Activated T-cell treated with anti-CD3 and anti-CD28 coated beads, Interleukin-2, amount 50 U/mL, for 4 hours (primary cell): ENCODE measurements at regions not wholly inside any gene's neighbourhood (a gene's known extent, or its start where the extent isn't known, plus 50 kb on each side); places are given as distances from the start of the nearest gene placed in this dataset.
"Not testable (repeated sequence)": the region's sequence is repeated elsewhere in the genome, so short reads cannot be mapped to it uniquely, and the experiment has no call there.

Source experiments
- ATAC-seq, 2 donors: fragments of 200-7000 bp; cut with Tn5 transposase; one replicate each; pipeline ENCODE4 v1.10.0; 2021
- DNase-seq: peaks from one replicate; pipeline ENCODE4 v3.0.0-alpha.2; 2020
- H3K27me3 Mint-ChIP-seq: one replicate; pipeline ENCODE4 v1.8.0; 2021; ENCODE audit warnings: low read depth, mixed read lengths
- H3K36me3 Mint-ChIP-seq: one replicate; pipeline ENCODE4 v1.8.0; 2022; ENCODE audit warnings: mixed read lengths; ENCODE audit not compliant: insufficient read depth
- H3K4me1 Mint-ChIP-seq: one replicate; pipeline ENCODE4 v1.8.0; 2021; ENCODE audit warnings: low read depth, mixed read lengths
- H3K4me3 Mint-ChIP-seq: one replicate; pipeline ENCODE4 v1.8.0; 2021; ENCODE audit warnings: mild to moderate bottlenecking, moderate library complexity, mixed read lengths
- H3K9me3 Mint-ChIP-seq: one replicate; pipeline ENCODE4 v1.8.0; 2021; ENCODE audit warnings: mixed read lengths

GRCh38 chr5:90066920-90067319 is 342.6 kb downstream of the CETN3 start:
- Mint-ChIP-seq H3K4me3 (no peak overlapping the region), H3K9me3 (peaks cover 9% of the 10 kb centered on the region), H3K4me1 (no peaks in the 10 kb centered on the region), H3K36me3 (no peaks in the 10 kb centered on the region), H3K27me3 (no peaks in the 10 kb centered on the region)
- ATAC-seq (no peak), DNase-seq (no peak)

GRCh38 chr5:90056911-90057705 is 352.4 kb downstream of the CETN3 start:
- DNase-seq (no peak), ATAC-seq (no peak)
- no peak overlapping the region for H3K4me3 Mint-ChIP-seq
- no peaks in the 10 kb centered on the region for H3K4me1 Mint-ChIP-seq
- no peaks in the 10 kb centered on the region for H3K36me3 Mint-ChIP-seq
- no peaks in the 10 kb centered on the region for H3K27me3 Mint-ChIP-seq
- peaks cover 4% of the 10 kb centered on the region for H3K9me3 Mint-ChIP-seq

GRCh38 chr5:90055831-90056328 is 353.7 kb downstream of the CETN3 start:
- Mint-ChIP-seq H3K27me3 (no peaks in the 10 kb centered on the region), H3K36me3 (no peaks in the 10 kb centered on the region)
- ATAC-seq, result no peak

GRCh38 chr5:90054612-90055011 is 354.9 kb downstream of the CETN3 start:
- DNase-seq, result no peak
- Mint-ChIP-seq H3K9me3 (no peaks in the 10 kb centered on the region), H3K4me1 (no peaks in the 10 kb centered on the region), H3K36me3 (no peaks in the 10 kb centered on the region), H3K27me3 (no peaks in the 10 kb centered on the region), H3K4me3 (no peak overlapping the region)
- ATAC-seq, result no peak

More at GRCh38 chr5:90055831-90056328, 353.7 kb downstream of the CETN3 start:
- no peaks in the 10 kb centered on the region for H3K9me3 Mint-ChIP-seq
- H3K4me3 Mint-ChIP-seq, result no peak overlapping the region
- DNase-seq, result no peak
- H3K4me1 Mint-ChIP-seq, result no peaks in the 10 kb centered on the region

- Mint-ChIP-seq H3K36me3 (no peaks in the 10 kb centered on the region), H3K9me3 (peaks cover 4% of the 10 kb centered on the region), H3K27me3 (no peaks in the 10 kb centered on the region), H3K4me3 (no peak overlapping the region), H3K4me1 (no peaks in the 10 kb centered on the region)
- ATAC-seq, result no peak
- no peak for DNase-seq
These were observed 357.8 kb downstream of the CETN3 start for GRCh38 chr5:90051756-90052155.

- Mint-ChIP-seq H3K27me3 (no peaks in the 10 kb centered on the region), H3K36me3 (no peaks in the 10 kb centered on the region), H3K4me1 (no peaks in the 10 kb centered on the region), H3K9me3 (peaks cover 4% of the 10 kb centered on the region), H3K4me3 (no peak overlapping the region)
- ATAC-seq (no peak), DNase-seq (no peak)
These were observed 359.5 kb downstream of the CETN3 start for GRCh38 chr5:90050103-90050502.

GRCh38 chr5:90047113-90047512 is 362.4 kb downstream of the CETN3 start:
- Mint-ChIP-seq H3K9me3 (peaks cover 11% of the 10 kb centered on the region), H3K4me3 (no peak overlapping the region), H3K4me1 (no peaks in the 10 kb centered on the region), H3K36me3 (no peaks in the 10 kb centered on the region), H3K27me3 (no peaks in the 10 kb centered on the region)
- no peak for ATAC-seq
- DNase-seq, result no peak

GRCh38 chr5:90040082-90040481 is 369.5 kb downstream of the CETN3 start:
- peaks cover 23% of the 10 kb centered on the region for H3K9me3 Mint-ChIP-seq
- not testable (repeated sequence) for H3K27me3 Mint-ChIP-seq, H3K4me3 Mint-ChIP-seq, H3K4me1 Mint-ChIP-seq, H3K36me3 Mint-ChIP-seq, ATAC-seq, DNase-seq

GRCh38 chr5:90037646-90038045 is 371.9 kb downstream of the CETN3 start:
- H3K36me3 Mint-ChIP-seq, result no peaks in the 10 kb centered on the region
- no peak for ATAC-seq
- peaks cover 39% of the 10 kb centered on the region for H3K9me3 Mint-ChIP-seq
- no peaks in the 10 kb centered on the region for H3K27me3 Mint-ChIP-seq
- DNase-seq, result no peak
- H3K4me3 Mint-ChIP-seq, result no peak overlapping the region
- no peaks in the 10 kb centered on the region for H3K4me1 Mint-ChIP-seq

GRCh38 chr5:90022711-90023053 is 386.9 kb downstream of the CETN3 start:
- Mint-ChIP-seq H3K27me3 (no peaks in the 10 kb centered on the region), H3K4me3 (no peak overlapping the region), H3K36me3 (no peaks in the 10 kb centered on the region), H3K9me3 (peaks cover 5% of the 10 kb centered on the region), H3K4me1 (no peaks in the 10 kb centered on the region)
- DNase-seq (no peak), ATAC-seq (no peak)

- Mint-ChIP-seq H3K4me3 (no peak overlapping the region), H3K27me3 (no peaks in the 10 kb centered on the region), H3K36me3 (no peaks in the 10 kb centered on the region), H3K9me3 (peaks cover 5% of the 10 kb centered on the region), H3K4me1 (no peaks in the 10 kb centered on the region)
- no peak for DNase-seq
- ATAC-seq, result no peak
These were observed 387.4 kb downstream of the CETN3 start for GRCh38 chr5:90022002-90022710.

- DNase-seq (no peak), ATAC-seq (no peak)
- H3K27me3 Mint-ChIP-seq, result no peaks in the 10 kb centered on the region
- H3K9me3 Mint-ChIP-seq, result peaks cover 5% of the 10 kb centered on the region
- H3K4me1 Mint-ChIP-seq, result no peaks in the 10 kb centered on the region
- no peak overlapping the region for H3K4me3 Mint-ChIP-seq
- H3K36me3 Mint-ChIP-seq, result no peaks in the 10 kb centered on the region
These were observed 388.7 kb downstream of the CETN3 start for GRCh38 chr5:90020575-90021538.

GRCh38 chr5:90017239-90017638 is 392.3 kb downstream of the CETN3 start:
- Mint-ChIP-seq H3K36me3 (no peaks in the 10 kb centered on the region), H3K4me3 (no peak overlapping the region), H3K9me3 (peaks cover 13% of the 10 kb centered on the region), H3K27me3 (no peaks in the 10 kb centered on the region), H3K4me1 (no peaks in the 10 kb centered on the region)
- no peak for DNase-seq
- no peak for ATAC-seq

GRCh38 chr5:90015584-90016018 is 394.0 kb downstream of the CETN3 start:
- DNase-seq (no peak), ATAC-seq (no peak)
- Mint-ChIP-seq H3K27me3 (no peaks in the 10 kb centered on the region), H3K4me1 (no peaks in the 10 kb centered on the region), H3K36me3 (no peaks in the 10 kb centered on the region), H3K4me3 (no peak overlapping the region), H3K9me3 (peaks cover 8% of the 10 kb centered on the region)
